H1 (cell line): ENCODE measurements at regions not wholly inside any gene's neighbourhood (a gene's known extent, or its start where the extent isn't known, plus 50 kb on each side); places are given as distances from the start of the nearest gene placed in this dataset.

Experiments used
- CTCF ChIA-PET: fragments of 300-600 bp; sonication (Branson Sonifier 250); formaldehyde crosslinking; loops from one replicate; lab custom pipeline; 2021; ENCODE audit not compliant: partially characterized antibody; lab: Charles Lee
- POLR2A ChIA-PET: fragments of 300-600 bp; sonication (Branson Sonifier 250); formaldehyde crosslinking; loops from one replicate; lab custom pipeline; 2021; ENCODE audit warnings: inconsistent platforms; ENCODE audit not compliant: partially characterized antibody; lab: Charles Lee
- DNase-seq, 2 experiments: peaks; one replicate each; pipeline versions ENCODE4 v3.0.0 to v3.0.0-alpha.2; 2010 to 2022; ENCODE audit warnings: low spot score in 2 of 2, low read depth in 1 of 2, mixed read lengths in 1 of 2
- FAIRE-seq: peaks from 2 replicates; lab custom pipeline; 2011; peaks lifted over from hg19 to GRCh38; lab: Jason Lieb, UNC
- H2AFZ ChIP-seq: 2 replicates; pipeline ENCODE4 v1.8.1; 2012; ENCODE audit warnings: low read length, inconsistent platforms
- H2AK5ac ChIP-seq: 2 replicates; pipeline ENCODE4 v1.6.1; 2013; ENCODE audit warnings: low read depth, low read length
- H2BK120ac ChIP-seq: replicated peaks from 2 replicates; pipeline ENCODE3; 2013; ENCODE audit warnings: low read depth, low read length, inconsistent platforms
- H2BK12ac ChIP-seq: 2 replicates; pipeline ENCODE4 v1.6.1; 2013; ENCODE audit warnings: low read depth, low read length
- H2BK15ac ChIP-seq: 2 replicates; pipeline ENCODE4 v1.6.1; 2013; ENCODE audit warnings: low read length
- H2BK20ac ChIP-seq: 2 replicates; pipeline ENCODE4 v1.6.1; 2013; ENCODE audit warnings: low read length
- H2BK5ac ChIP-seq: 2 replicates; pipeline ENCODE4 v1.6.1; 2013; ENCODE audit warnings: low read depth, low read length
- H3K14ac ChIP-seq: 2 replicates; pipeline ENCODE4 v1.6.1; 2013; ENCODE audit warnings: inconsistent platforms; ENCODE audit not compliant: insufficient read length
- H3K18ac ChIP-seq: 2 replicates; pipeline ENCODE4 v1.6.1; 2013; ENCODE audit warnings: low read length; ENCODE audit errors: extremely low read depth
- H3K23ac ChIP-seq: 2 replicates; pipeline ENCODE4 v1.6.1; 2013; ENCODE audit warnings: inconsistent platforms; ENCODE audit not compliant: insufficient read length
- H3K23me2 ChIP-seq: 2 replicates; pipeline ENCODE4 v1.6.1; 2013; ENCODE audit warnings: low read depth, low read length
- H3K27ac ChIP-seq: 2 replicates; pipeline ENCODE4 v1.6.1; 2011; ENCODE audit warnings: low read depth, low read length, inconsistent platforms
- H3K27me3 ChIP-seq, 4 experiments: replicated peaks in 1 of 4; 1 replicate in 1 of 4; 2 replicates in 3 of 4; pipeline versions ENCODE4 v1.6.1 to v1.8.1; 2011 to 2013; ENCODE audit warnings: low read length in 3 of 4, mild to moderate bottlenecking in 3 of 4, inconsistent platforms in 2 of 4, mixed read lengths in 2 of 4, moderate library complexity in 1 of 4; ENCODE audit not compliant: control insufficient read depth in 3 of 4, insufficient read depth in 3 of 4; ENCODE audit errors: extremely low read depth in 1 of 4
- H3K36me3 ChIP-seq, 4 experiments: 2 replicates each; pipeline versions ENCODE4 v1.6.1 to v1.8.1; 2011 to 2013; ENCODE audit warnings: mild to moderate bottlenecking in 4 of 4, low read length in 3 of 4, moderate library complexity in 2 of 4, control low read depth in 1 of 4, inconsistent platforms in 1 of 4; ENCODE audit not compliant: insufficient read depth in 4 of 4, control insufficient read depth in 2 of 4
- H3K4ac ChIP-seq: replicated peaks from 2 replicates; pipeline ENCODE3; 2013; ENCODE audit warnings: low read length, low read depth, mixed read lengths, inconsistent platforms; ENCODE audit not compliant: insufficient read length
- H3K4me1 ChIP-seq, 4 experiments: replicated peaks in 1 of 4; 1 replicate in 1 of 4; 2 replicates in 3 of 4; pipeline versions ENCODE4 v1.6.1 to v1.8.1; 2011 to 2013; ENCODE audit warnings: low read length in 3 of 4, inconsistent platforms in 2 of 4, mixed read lengths in 1 of 4; ENCODE audit not compliant: insufficient read depth in 4 of 4, control insufficient read depth in 3 of 4
- H3K4me2 ChIP-seq, 2 experiments: 2 replicates each; pipeline versions ENCODE4 v1.6.1 to v1.8.1; 2011 to 2013; ENCODE audit warnings: low read depth in 2 of 2, low read length in 2 of 2, control low read depth in 1 of 2, inconsistent platforms in 1 of 2, mild to moderate bottlenecking in 1 of 2; ENCODE audit not compliant: insufficient read depth in 1 of 2
- H3K4me3 ChIP-seq, 4 experiments: fragments of 200-600, 300-600 bp in 1 of 4; sonication (generic), shearing (Covaris generic), sonication (Bioruptor Twin) in 1 of 4; 2 replicates each; pipeline versions ENCODE4 v1.5.1 to v1.8.1; 2011 to 2016; ENCODE audit warnings: low read length in 4 of 4, low read depth in 3 of 4, control low read depth in 2 of 4, inconsistent platforms in 2 of 4, mild to moderate bottlenecking in 2 of 4, mixed read lengths in 1 of 4, moderate library complexity in 1 of 4; ENCODE audit not compliant: insufficient read depth in 2 of 4; ENCODE audit errors: extremely low read depth in 1 of 4
- H3K56ac ChIP-seq: replicated peaks from 2 replicates; pipeline ENCODE3; 2013; ENCODE audit warnings: low read depth, mild to moderate bottlenecking, mixed read lengths, low read length, inconsistent platforms; ENCODE audit not compliant: insufficient read length
- H3K79me1 ChIP-seq: 2 replicates; pipeline ENCODE4 v1.6.1; 2013; ENCODE audit warnings: low read depth, low read length, control low read depth
- H3K79me2 ChIP-seq, 2 experiments: 2 replicates each; pipeline versions ENCODE4 v1.6.1 to v1.8.1; 2012 to 2013; ENCODE audit warnings: low read length in 2 of 2, mild to moderate bottlenecking in 2 of 2, inconsistent platforms in 1 of 2; ENCODE audit not compliant: insufficient read depth in 2 of 2, control insufficient read depth in 1 of 2
- H3K9ac ChIP-seq, 4 experiments: replicated peaks in 1 of 4; 1 replicate in 1 of 4; 2 replicates in 3 of 4; pipeline versions ENCODE4 v1.6.1 to v1.8.1; 2011 to 2013; ENCODE audit warnings: low read depth in 3 of 4, low read length in 3 of 4, control low read depth in 2 of 4, mild to moderate bottlenecking in 2 of 4, moderate library complexity in 2 of 4, inconsistent platforms in 1 of 4; ENCODE audit errors: extremely low read depth in 1 of 4
- H3K9me3 ChIP-seq, 2 experiments: 2 replicates each; pipeline versions ENCODE4 v1.6.1 to v1.8.1; 2012 to 2013; ENCODE audit warnings: mild to moderate bottlenecking in 2 of 2, moderate library complexity in 2 of 2, control low read depth in 1 of 2, inconsistent platforms in 1 of 2, low read depth in 1 of 2, low read length in 1 of 2, mixed read lengths in 1 of 2; ENCODE audit not compliant: insufficient read depth in 2 of 2
- H4K20me1 ChIP-seq, 2 experiments: replicated peaks in 1 of 2; 2 replicates each; pipeline versions ENCODE3 to v1.8.1; 2011 to 2013; ENCODE audit warnings: inconsistent platforms in 2 of 2, low read length in 2 of 2, mild to moderate bottlenecking in 1 of 2; ENCODE audit not compliant: insufficient read depth in 2 of 2, control insufficient read depth in 1 of 2
- H4K5ac ChIP-seq: 2 replicates; pipeline ENCODE4 v1.6.1; 2013; ENCODE audit warnings: low read length, low read depth, mixed read lengths, inconsistent platforms; ENCODE audit not compliant: insufficient read length
- H4K8ac ChIP-seq: 2 replicates; pipeline ENCODE4 v1.8.0; 2013; ENCODE audit warnings: mild to moderate bottlenecking, moderate library complexity, low read length, inconsistent platforms; ENCODE audit not compliant: insufficient read depth; ENCODE audit errors: extremely low read depth
- H4K91ac ChIP-seq: replicated peaks from 2 replicates; pipeline ENCODE3; 2013; ENCODE audit warnings: low read length, mixed read lengths, inconsistent platforms; ENCODE audit not compliant: insufficient read length
- CBX5 ChIP-seq: fragments of 300-800, 300-1000 bp; sonication (generic); IDR thresholded peaks from 2 replicates; pipeline ENCODE4 v1.7.1; 2016; ENCODE audit warnings: antibody characterized with exemption, low read length, low read depth
- CREB1 ChIP-seq: IDR thresholded peaks from 2 replicates; pipeline ENCODE4 v1.6.1; 2012; ENCODE audit warnings: inconsistent platforms
- GABPA ChIP-seq: IDR thresholded peaks from 2 replicates; pipeline ENCODE4 v1.6.1; 2011; ENCODE audit warnings: mild to moderate bottlenecking, low read length, moderate library complexity, borderline replicate concordance; ENCODE audit not compliant: insufficient read depth
- GTF2F1 ChIP-seq: IDR thresholded peaks from 2 replicates; pipeline ENCODE4 v1.6.1; 2012; ENCODE audit warnings: low read depth, low read length, improper control_type of control experiment, borderline replicate concordance
- NRF1 ChIP-seq: IDR thresholded peaks from 2 replicates; pipeline ENCODE4 v1.6.1; 2011; ENCODE audit warnings: mild to moderate bottlenecking, low read depth, low read length, improper control_type of control experiment
- POLR2A ChIP-seq, 2 experiments: IDR thresholded peaks; 1 replicate in 1 of 2; 2 replicates in 1 of 2; pipeline ENCODE4 v1.6.1; 2011; ENCODE audit warnings: low read depth in 2 of 2, low read length in 2 of 2, mild to moderate bottlenecking in 2 of 2; ENCODE audit errors: control extremely low read depth in 1 of 2
- RAD21 ChIP-seq, 2 experiments: IDR thresholded peaks in 1 of 2; conservative IDR thresholded peaks in 1 of 2; 2 replicates each; pipeline ENCODE4 v1.6.1; 2011; ENCODE audit warnings: low read depth in 2 of 2, low read length in 2 of 2, improper control_type of control experiment in 1 of 2, inconsistent platforms in 1 of 2, mild to moderate bottlenecking in 1 of 2, moderate library complexity in 1 of 2
- SIX5 ChIP-seq: IDR thresholded peaks from 2 replicates; pipeline ENCODE4 v1.6.1; 2011; ENCODE audit warnings: mild to moderate bottlenecking, low read depth, low read length
- SP2 ChIP-seq: IDR thresholded peaks from 2 replicates; pipeline ENCODE4 v1.6.1; 2012; ENCODE audit warnings: mild to moderate bottlenecking, low read length, inconsistent platforms
- TBP ChIP-seq: IDR thresholded peaks from 2 replicates; pipeline ENCODE4 v1.6.1; 2011; ENCODE audit warnings: low read depth, low read length, improper control_type of control experiment
- TCF12 ChIP-seq: IDR thresholded peaks from 2 replicates; pipeline ENCODE4 v1.6.1; 2011; ENCODE audit warnings: low read depth, mild to moderate bottlenecking, low read length
- WGBS, 2 experiments: shearing (Covaris generic) in 1 of 2; methylation state at CpG; one replicate each; pipeline versions ENCODE4 v1.1.6 to v1.1.7; 2013 to 2015; ENCODE audit warnings: low lambda C conversion rate in 2 of 2, mixed read lengths in 2 of 2, inconsistent platforms in 1 of 2, low coverage in 1 of 2, missing lambda C conversion rate in 1 of 2; ENCODE audit not compliant: insufficient replicate concordance in 2 of 2, insufficient coverage in 1 of 2, insufficient read length in 1 of 2; ENCODE audit errors: extremely low coverage in 1 of 2, missing lambda C conversion rate in 1 of 2; 5-methylcytosine and 5-hydroxymethylcytosine counted together
- TF ChIP-seq, protein P1 (sequence below): IDR thresholded peaks from 2 replicates; pipeline ENCODE4 v1.6.1; 2011; ENCODE audit warnings: low read depth, mild to moderate bottlenecking, low read length; ENCODE audit not compliant: insufficient read depth
- TF ChIP-seq, protein P2 (sequence below), 3 experiments: IDR thresholded peaks; 1 replicate in 2 of 3; 2 replicates in 1 of 3; pipeline versions ENCODE4 v1.5.1 to v1.6.1; 2011; ENCODE audit warnings: low read length in 3 of 3, mild to moderate bottlenecking in 3 of 3, inconsistent platforms in 2 of 3, low read depth in 1 of 3, moderate library complexity in 1 of 3; ENCODE audit not compliant: insufficient read depth in 1 of 3; ENCODE audit errors: control extremely low read depth in 1 of 3

DNA sequence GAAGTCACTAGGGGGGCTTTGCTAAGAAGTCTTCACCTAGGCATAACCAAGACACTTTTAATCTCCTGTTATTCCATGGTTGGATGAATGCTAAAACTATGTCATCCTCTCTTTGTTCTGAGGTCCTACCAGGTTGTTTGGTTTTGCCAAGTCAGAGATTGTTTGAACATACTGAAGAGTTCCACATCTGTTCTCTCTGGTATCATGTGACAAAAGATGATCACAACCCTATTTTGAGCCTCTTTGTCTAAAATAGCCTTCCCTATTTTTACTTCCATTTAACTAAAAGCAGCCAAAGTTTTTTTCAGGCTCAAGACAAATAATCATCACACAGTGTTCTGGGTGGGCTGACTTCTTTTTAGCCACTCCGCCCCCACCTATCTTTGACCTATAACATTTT, 218.4 kb upstream of the LMCD1 start:
- Histone ChIP-seq H4K8ac (no peak overlapping the region), H3K9ac (no peak overlapping the region), H3K79me1 (no peaks in the 10 kb centered on the region), H3K27ac (no peak overlapping the region), H2AK5ac (no peak overlapping the region), H3K23ac (no peak overlapping the region), H2BK15ac (no peak overlapping the region), H3K36me3 (no peaks in the 10 kb centered on the region), H3K14ac (no peak overlapping the region), H4K20me1 (no peaks in the 10 kb centered on the region), H3K4me2 (no peak overlapping the region), H4K5ac (no peak overlapping the region), H2BK12ac (no peak overlapping the region), H3K79me2 (no peaks in the 10 kb centered on the region), H3K56ac (no peak overlapping the region), H3K9me3 (no peaks in the 10 kb centered on the region), H3K18ac (no peak overlapping the region), H3K4me3 (no peak overlapping the region), H4K91ac (no peak overlapping the region), H3K23me2 (no peaks in the 10 kb centered on the region), H2AFZ (no peak overlapping the region), H2BK5ac (no peak overlapping the region), H3K27me3 (no peaks in the 10 kb centered on the region), H2BK20ac (no peak overlapping the region), H2BK120ac (no peak overlapping the region), H3K4ac (no peak overlapping the region), H3K4me1 (peaks cover 4 to 12% (median 8%) of the 10 kb centered on the region in 4 experiments)
- FAIRE-seq (no peak), DNase-seq (no peak)
- 100% methylated on average over 1 of the region's 1 CpG; no CpG with 5 or more reads in 1 of the 2 experiments for WGBS, 2 experiments
- ChIA-PET CTCF (no interaction called here), POLR2A (no interaction called here)
- TF ChIP-seq RAD21 (IDR thresholded peaks at IDR 0.05 in 1 of 2, conservative IDR thresholded peaks at IDR 0.05 in 1 of 2; ENCODE audit: low read depth in 2 of 2, low read length in 2 of 2) (no peak), CBX5 (no peak), SIX5 (no peak), GTF2F1 (no peak), TBP (no peak), POLR2A (IDR thresholded peaks at IDR 0.05; ENCODE audit: control extremely low read depth in 1 of 2, low read depth in 2 of 2, low read length in 2 of 2) (no peak), NRF1 (no peak), GABPA (no peak), TCF12 (no peak), SP2 (no peak), CREB1 (no peak)
- TF ChIP-seq, protein P1, sequence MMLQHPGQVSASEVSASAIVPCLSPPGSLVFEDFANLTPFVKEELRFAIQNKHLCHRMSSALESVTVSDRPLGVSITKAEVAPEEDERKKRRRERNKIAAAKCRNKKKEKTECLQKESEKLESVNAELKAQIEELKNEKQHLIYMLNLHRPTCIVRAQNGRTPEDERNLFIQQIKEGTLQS, result no peak
- TF ChIP-seq, protein P2, sequence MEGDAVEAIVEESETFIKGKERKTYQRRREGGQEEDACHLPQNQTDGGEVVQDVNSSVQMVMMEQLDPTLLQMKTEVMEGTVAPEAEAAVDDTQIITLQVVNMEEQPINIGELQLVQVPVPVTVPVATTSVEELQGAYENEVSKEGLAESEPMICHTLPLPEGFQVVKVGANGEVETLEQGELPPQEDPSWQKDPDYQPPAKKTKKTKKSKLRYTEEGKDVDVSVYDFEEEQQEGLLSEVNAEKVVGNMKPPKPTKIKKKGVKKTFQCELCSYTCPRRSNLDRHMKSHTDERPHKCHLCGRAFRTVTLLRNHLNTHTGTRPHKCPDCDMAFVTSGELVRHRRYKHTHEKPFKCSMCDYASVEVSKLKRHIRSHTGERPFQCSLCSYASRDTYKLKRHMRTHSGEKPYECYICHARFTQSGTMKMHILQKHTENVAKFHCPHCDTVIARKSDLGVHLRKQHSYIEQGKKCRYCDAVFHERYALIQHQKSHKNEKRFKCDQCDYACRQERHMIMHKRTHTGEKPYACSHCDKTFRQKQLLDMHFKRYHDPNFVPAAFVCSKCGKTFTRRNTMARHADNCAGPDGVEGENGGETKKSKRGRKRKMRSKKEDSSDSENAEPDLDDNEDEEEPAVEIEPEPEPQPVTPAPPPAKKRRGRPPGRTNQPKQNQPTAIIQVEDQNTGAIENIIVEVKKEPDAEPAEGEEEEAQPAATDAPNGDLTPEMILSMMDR (IDR thresholded peaks at IDR 0.05; ENCODE audit: control extremely low read depth in 1 of 3, insufficient read depth in 1 of 3, low read depth in 1 of 3, low read length in 3 of 3), result no peak
